SK-N-SH (cell line): ENCODE measurements at regions not wholly inside any gene's neighbourhood (a gene's known extent, or its start where the extent isn't known, plus 50 kb on each side); places are given as distances from the start of the nearest gene placed in this dataset.
"Not testable (repeated sequence)": the region's sequence is repeated elsewhere in the genome, so short reads cannot be mapped to it uniquely, and the experiment has no call there.

Source experiments
- CTCF ChIA-PET: fragments of 300-600, 350-600 bp; formaldehyde crosslinking; extraction: SDS; loops from one replicate; lab custom pipeline; 2021; lab: Yijun Ruan, JAX
- POLR2A ChIA-PET: fragments of 350-600 bp; sonication (Branson Sonifier 250); formaldehyde crosslinking; extraction: SDS; loops from one replicate; lab custom pipeline; 2020; ENCODE audit warnings: antibody characterized with exemption, inconsistent platforms; lab: Yijun Ruan, JAX
- DNase-seq: peaks from one replicate; pipeline ENCODE4 v3.0.0; 2012
- H2AFZ ChIP-seq: fragments of 200-600 bp; sonication (generic); 2 replicates; pipeline ENCODE4 v1.8.1; 2016; ENCODE audit warnings: antibody characterized with exemption, mild to moderate bottlenecking, low read depth
- H3F3A ChIP-seq: fragments of 200-600 bp; sonication (generic); replicated peaks from 2 replicates; pipeline ENCODE3; 2016; ENCODE audit warnings: antibody characterized with exemption, mild to moderate bottlenecking; ENCODE audit not compliant: insufficient read depth
- H3K27ac ChIP-seq, 2 experiments: fragments of 200-500 bp in 1 of 2; fragments of 200-600 bp in 1 of 2; sonication (Bioruptor generic) in 1 of 2; sonication (generic), shearing (Covaris generic) in 1 of 2; 2 replicates each; pipeline versions ENCODE4 v1.5.1 to v1.6.1; 2014 to 2016; ENCODE audit warnings: low read depth in 2 of 2, inconsistent platforms in 1 of 2, low read length in 1 of 2, mild to moderate bottlenecking in 1 of 2, mixed read lengths in 1 of 2
- H3K27me3 ChIP-seq: fragments of 200-600 bp; sonication (generic), shearing (Covaris generic); 2 replicates; pipeline ENCODE4 v1.6.1; 2016; ENCODE audit warnings: mixed run types; ENCODE audit not compliant: insufficient read depth
- H3K36me3 ChIP-seq, 2 experiments: fragments of 200-500 bp in 1 of 2; fragments of 200-600 bp in 1 of 2; sonication (Bioruptor generic) in 1 of 2; sonication (generic) in 1 of 2; replicated peaks in 1 of 2; 2 replicates each; pipeline versions ENCODE3 to v1.5.1; 2014 to 2016; ENCODE audit warnings: low read length in 1 of 2, mild to moderate bottlenecking in 1 of 2; ENCODE audit not compliant: insufficient read depth in 2 of 2, control insufficient read depth in 1 of 2
- H3K4me1 ChIP-seq, 2 experiments: fragments of 200-500 bp in 1 of 2; fragments of 200-600 bp in 1 of 2; sonication (Bioruptor generic) in 1 of 2; sonication (generic), shearing (Covaris generic) in 1 of 2; 2 replicates each; pipeline versions ENCODE4 v1.5.1 to v1.6.1; 2014 to 2016; ENCODE audit warnings: low read depth in 1 of 2, low read length in 1 of 2, mixed run types in 1 of 2; ENCODE audit not compliant: insufficient read depth in 2 of 2, control insufficient read depth in 1 of 2
- H3K4me2 ChIP-seq: fragments of 200-600 bp; sonication (generic), shearing (Covaris generic); 2 replicates; pipeline ENCODE4 v1.6.1; 2017; ENCODE audit warnings: mixed run types
- H3K4me3 ChIP-seq, 2 experiments: fragments of 200-500 bp in 1 of 2; fragments of 200-600 bp in 1 of 2; sonication (Bioruptor generic) in 1 of 2; sonication (generic), shearing (Covaris generic) in 1 of 2; 2 replicates each; pipeline versions ENCODE4 v1.5.1 to v1.8.1; 2014 to 2016; ENCODE audit warnings: low read depth in 2 of 2, inconsistent platforms in 1 of 2, low read length in 1 of 2, mild to moderate bottlenecking in 1 of 2, mixed read lengths in 1 of 2, moderate library complexity in 1 of 2
- H3K79me2 ChIP-seq: fragments of 200-600 bp; sonication (generic); 2 replicates; pipeline ENCODE4 v1.8.1; 2017; ENCODE audit warnings: mild to moderate bottlenecking; ENCODE audit not compliant: insufficient read depth
- H3K9ac ChIP-seq: fragments of 200-600 bp; sonication (generic); 2 replicates; pipeline ENCODE4 v1.6.1; 2017; ENCODE audit warnings: mixed run types
- H3K9me2 ChIP-seq: fragments of 200-600 bp; sonication (generic); 2 replicates; pipeline ENCODE4 v1.6.1; 2017; ENCODE audit warnings: mixed run types
- H3K9me3 ChIP-seq: fragments of 200-600 bp; sonication (generic); 2 replicates; pipeline ENCODE4 v1.6.1; 2017; ENCODE audit warnings: mixed run types, mild to moderate bottlenecking, moderate library complexity
- H4K20me1 ChIP-seq: fragments of 200-600 bp; sonication (generic); 2 replicates; pipeline ENCODE4 v1.6.1; 2017; ENCODE audit warnings: mild to moderate bottlenecking, mixed run types; ENCODE audit not compliant: insufficient read depth
- ELF1 ChIP-seq: IDR thresholded peaks from 2 replicates; pipeline ENCODE4 v1.4.0; 2012
- FOXJ3 ChIP-seq: sonication (generic); formaldehyde crosslinking; IDR thresholded peaks from 2 replicates; pipeline ENCODE4 v1.5.1; 2020; ENCODE audit warnings: mild to moderate bottlenecking, missing genetic modification reagents
- GATA2 ChIP-seq: sonication (generic); formaldehyde crosslinking; IDR thresholded peaks from 2 replicates; pipeline ENCODE4 v1.5.0; 2020; ENCODE audit warnings: mild to moderate bottlenecking, missing genetic modification reagents
- IRF3 ChIP-seq: fragments of 150-350 bp; IDR thresholded peaks from 2 replicates; pipeline ENCODE4 v1.6.1; 2016; ENCODE audit warnings: mild to moderate bottlenecking, low read depth, low read length
- JUND ChIP-seq: IDR thresholded peaks from 2 replicates; pipeline ENCODE4 v1.4.0; 2012
- MEF2A ChIP-seq: IDR thresholded peaks from 2 replicates; pipeline ENCODE4 v1.4.0; 2012; ENCODE audit warnings: low read depth, borderline replicate concordance
- REST ChIP-seq: IDR thresholded peaks from 2 replicates; pipeline ENCODE4 v1.6.1; 2012; ENCODE audit warnings: mild to moderate bottlenecking, low read depth, low read length, moderate library complexity
- TCF12 ChIP-seq: IDR thresholded peaks from 2 replicates; pipeline ENCODE4 v1.4.0; 2012
- WGBS: methylation state at CpG from one replicate; pipeline ENCODE4 v1.1.6; 2017; ENCODE audit warnings: low lambda C conversion rate; 5-methylcytosine and 5-hydroxymethylcytosine counted together

DNA sequence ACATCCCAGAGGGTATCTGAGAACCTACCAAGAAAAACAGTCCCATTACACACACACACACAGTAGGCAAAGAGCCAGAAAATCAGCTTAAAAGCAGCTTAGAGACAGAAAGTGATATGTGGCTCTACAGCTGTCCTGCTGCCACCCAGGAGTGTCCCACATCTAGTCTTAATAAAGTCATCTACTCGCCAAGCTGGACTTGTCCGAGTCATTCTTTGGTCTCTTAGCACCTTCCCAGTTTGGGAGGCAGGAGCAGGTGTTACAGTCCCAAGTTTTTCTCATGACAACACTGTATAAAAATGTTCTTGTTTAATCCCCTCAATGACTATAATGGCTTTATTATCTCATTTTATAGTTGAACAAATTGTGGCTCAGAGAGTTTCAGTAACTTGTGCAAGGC is 252.5 kb upstream of the CASK start:
- H3K4me3 ChIP-seq, result no peak overlapping the region

GRCh38 chrX:42157923-42158322 is 234.6 kb upstream of the CASK start:
- WGBS, result 13% methylated on average over 2 of the region's 2 CpGs
- H3K36me3 ChIP-seq, DNase-seq, H3K4me2 ChIP-seq, H3K4me3 ChIP-seq, H3K4me1 ChIP-seq, H3K27me3 ChIP-seq, H3K79me2 ChIP-seq, POLR2A ChIA-PET, H3K9ac ChIP-seq, CTCF ChIA-PET, H3K9me3 ChIP-seq, H4K20me1 ChIP-seq, H3K9me2 ChIP-seq, H3K27ac ChIP-seq, H2AFZ ChIP-seq, H3F3A ChIP-seq: not testable (repeated sequence)

More for the DNA sequence above, 252.5 kb upstream of the CASK start:
- POLR2A ChIA-PET, result no interaction called here
- Histone ChIP-seq H2AFZ (no peak overlapping the region), H3K9ac (no peak overlapping the region), H3K27me3 (no peaks in the 10 kb centered on the region; the same call in 1 of the 2 replicates), H3K9me3 (no peaks in the 10 kb centered on the region), H3F3A (no peaks in the 10 kb centered on the region), H3K9me2 (no peaks in the 10 kb centered on the region), H3K4me1 (no peaks in the 10 kb centered on the region), H3K27ac (no peak overlapping the region), H3K36me3 (no peaks in the 10 kb centered on the region), H3K79me2 (no peaks in the 10 kb centered on the region), H3K4me2 (no peak overlapping the region), H4K20me1 (no peaks in the 10 kb centered on the region)
- 3% methylated on average over 2 of the region's 2 CpGs for WGBS
- TF ChIP-seq GATA2 (CRISPR knock-in tag) (no peak), ELF1 (no peak), JUND (no peak), MEF2A (no peak), TCF12 (no peak)
- DNase-seq, result no peak
- CTCF ChIA-PET, result interaction anchor here (0.6 kb wide), 1 partner anchor 214 kb away, joined by 3 read pairs; no protein-coding TSS in a partner anchor

DNA sequence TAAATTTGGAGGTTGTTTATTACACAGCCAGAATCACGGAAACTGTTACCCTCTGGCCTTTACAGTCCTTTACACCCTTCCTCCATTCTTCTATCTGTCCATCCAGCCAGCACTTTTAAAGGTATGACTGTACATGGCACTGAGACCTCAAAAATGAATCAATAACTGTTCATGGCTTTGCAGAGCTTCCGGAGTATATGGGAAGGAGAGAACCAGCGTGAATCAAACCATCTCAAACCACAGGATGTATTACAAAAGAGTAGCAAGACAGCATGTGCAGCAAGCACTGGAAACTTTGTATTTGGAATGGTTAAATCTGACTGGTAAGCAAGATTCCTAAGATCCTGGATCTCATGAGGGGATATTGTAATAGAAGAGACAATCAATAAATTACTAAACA is 228.5 kb upstream of the CASK start:
- no peak overlapping the region for H3K4me3 ChIP-seq
- H3K4me1 ChIP-seq, result no peaks in the 10 kb centered on the region
- CTCF ChIA-PET, result no interaction called here
- H3K4me2 ChIP-seq, result no peak overlapping the region
- TF ChIP-seq IRF3, result no peak
- TF ChIP-seq TCF12, result no peak
- TF ChIP-seq FOXJ3 (CRISPR knock-in tag), result no peak
- TF ChIP-seq MEF2A, result no peak
- no peak for TF ChIP-seq JUND
- TF ChIP-seq REST, result no peak
- no peaks in the 10 kb centered on the region for H4K20me1 ChIP-seq
- H2AFZ ChIP-seq, result no peak overlapping the region
- POLR2A ChIA-PET, result no interaction called here
- no peaks in the 10 kb centered on the region for H3K27me3 ChIP-seq
- no peaks in the 10 kb centered on the region for H3K9me3 ChIP-seq
- H3K9ac ChIP-seq, result no peak overlapping the region
- WGBS, result 9% methylated on average over 3 of the region's 3 CpGs
- no peak for DNase-seq
- H3F3A ChIP-seq, result no peaks in the 10 kb centered on the region
- no peaks in the 10 kb centered on the region for H3K79me2 ChIP-seq
- no peak overlapping the region for H3K27ac ChIP-seq
- H3K36me3 ChIP-seq, result no peaks in the 10 kb centered on the region
- H3K9me2 ChIP-seq, result no peaks in the 10 kb centered on the region
